SK-N-SH (cell line): ENCODE measurements at regions not wholly inside any gene's neighbourhood (a gene's known extent, or its start where the extent isn't known, plus 50 kb on each side); places are given as distances from the start of the nearest gene placed in this dataset.

Source experiments
- CTCF ChIA-PET: fragments of 300-600, 350-600 bp; formaldehyde crosslinking; extraction: SDS; loops from one replicate; lab custom pipeline; 2021; lab: Yijun Ruan, JAX
- POLR2A ChIA-PET: fragments of 350-600 bp; sonication (Branson Sonifier 250); formaldehyde crosslinking; extraction: SDS; loops from one replicate; lab custom pipeline; 2020; ENCODE audit warnings: antibody characterized with exemption, inconsistent platforms; lab: Yijun Ruan, JAX
- DNase-seq: peaks from one replicate; pipeline ENCODE4 v3.0.0; 2012
- H2AFZ ChIP-seq: fragments of 200-600 bp; sonication (generic); 2 replicates; pipeline ENCODE4 v1.8.1; 2016; ENCODE audit warnings: antibody characterized with exemption, mild to moderate bottlenecking, low read depth
- H3F3A ChIP-seq: fragments of 200-600 bp; sonication (generic); replicated peaks from 2 replicates; pipeline ENCODE3; 2016; ENCODE audit warnings: antibody characterized with exemption, mild to moderate bottlenecking; ENCODE audit not compliant: insufficient read depth
- H3K27ac ChIP-seq, 2 experiments: fragments of 200-500 bp in 1 of 2; fragments of 200-600 bp in 1 of 2; sonication (Bioruptor generic) in 1 of 2; sonication (generic), shearing (Covaris generic) in 1 of 2; 2 replicates each; pipeline versions ENCODE4 v1.5.1 to v1.6.1; 2014 to 2016; ENCODE audit warnings: low read depth in 2 of 2, inconsistent platforms in 1 of 2, low read length in 1 of 2, mild to moderate bottlenecking in 1 of 2, mixed read lengths in 1 of 2
- H3K27me3 ChIP-seq: fragments of 200-600 bp; sonication (generic), shearing (Covaris generic); 2 replicates; pipeline ENCODE4 v1.6.1; 2016; ENCODE audit warnings: mixed run types; ENCODE audit not compliant: insufficient read depth
- H3K36me3 ChIP-seq, 2 experiments: fragments of 200-500 bp in 1 of 2; fragments of 200-600 bp in 1 of 2; sonication (Bioruptor generic) in 1 of 2; sonication (generic) in 1 of 2; replicated peaks in 1 of 2; 2 replicates each; pipeline versions ENCODE3 to v1.5.1; 2014 to 2016; ENCODE audit warnings: low read length in 1 of 2, mild to moderate bottlenecking in 1 of 2; ENCODE audit not compliant: insufficient read depth in 2 of 2, control insufficient read depth in 1 of 2
- H3K4me1 ChIP-seq, 2 experiments: fragments of 200-500 bp in 1 of 2; fragments of 200-600 bp in 1 of 2; sonication (Bioruptor generic) in 1 of 2; sonication (generic), shearing (Covaris generic) in 1 of 2; 2 replicates each; pipeline versions ENCODE4 v1.5.1 to v1.6.1; 2014 to 2016; ENCODE audit warnings: low read depth in 1 of 2, low read length in 1 of 2, mixed run types in 1 of 2; ENCODE audit not compliant: insufficient read depth in 2 of 2, control insufficient read depth in 1 of 2
- H3K4me2 ChIP-seq: fragments of 200-600 bp; sonication (generic), shearing (Covaris generic); 2 replicates; pipeline ENCODE4 v1.6.1; 2017; ENCODE audit warnings: mixed run types
- H3K4me3 ChIP-seq, 2 experiments: fragments of 200-500 bp in 1 of 2; fragments of 200-600 bp in 1 of 2; sonication (Bioruptor generic) in 1 of 2; sonication (generic), shearing (Covaris generic) in 1 of 2; 2 replicates each; pipeline versions ENCODE4 v1.5.1 to v1.8.1; 2014 to 2016; ENCODE audit warnings: low read depth in 2 of 2, inconsistent platforms in 1 of 2, low read length in 1 of 2, mild to moderate bottlenecking in 1 of 2, mixed read lengths in 1 of 2, moderate library complexity in 1 of 2
- H3K79me2 ChIP-seq: fragments of 200-600 bp; sonication (generic); 2 replicates; pipeline ENCODE4 v1.8.1; 2017; ENCODE audit warnings: mild to moderate bottlenecking; ENCODE audit not compliant: insufficient read depth
- H3K9ac ChIP-seq: fragments of 200-600 bp; sonication (generic); 2 replicates; pipeline ENCODE4 v1.6.1; 2017; ENCODE audit warnings: mixed run types
- H3K9me2 ChIP-seq: fragments of 200-600 bp; sonication (generic); 2 replicates; pipeline ENCODE4 v1.6.1; 2017; ENCODE audit warnings: mixed run types
- H3K9me3 ChIP-seq: fragments of 200-600 bp; sonication (generic); 2 replicates; pipeline ENCODE4 v1.6.1; 2017; ENCODE audit warnings: mixed run types, mild to moderate bottlenecking, moderate library complexity
- H4K20me1 ChIP-seq: fragments of 200-600 bp; sonication (generic); 2 replicates; pipeline ENCODE4 v1.6.1; 2017; ENCODE audit warnings: mild to moderate bottlenecking, mixed run types; ENCODE audit not compliant: insufficient read depth
- EP300 ChIP-seq, 2 experiments: IDR thresholded peaks; 2 replicates each; pipeline versions ENCODE4 v1.4.0 to v1.6.1; 2012; ENCODE audit warnings: borderline replicate concordance in 1 of 2, low read depth in 1 of 2, low read length in 1 of 2
- GABPA ChIP-seq: IDR thresholded peaks from 2 replicates; pipeline ENCODE4 v1.4.0; 2012; ENCODE audit warnings: low read depth, mild to moderate bottlenecking
- GATA2 ChIP-seq: sonication (generic); formaldehyde crosslinking; IDR thresholded peaks from 2 replicates; pipeline ENCODE4 v1.5.0; 2020; ENCODE audit warnings: mild to moderate bottlenecking, missing genetic modification reagents
- JUND ChIP-seq: IDR thresholded peaks from 2 replicates; pipeline ENCODE4 v1.4.0; 2012
- NRF1 ChIP-seq: IDR thresholded peaks from 2 replicates; pipeline ENCODE4 v1.6.1; 2012; ENCODE audit warnings: low read depth, mild to moderate bottlenecking, low read length
- POLR2AphosphoS5 ChIP-seq: IDR thresholded peaks from 2 replicates; pipeline ENCODE4 v1.6.1; 2012; ENCODE audit warnings: low read depth, low read length
- RAD21 ChIP-seq: IDR thresholded peaks from 2 replicates; pipeline ENCODE4 v1.6.1; 2012; ENCODE audit warnings: mild to moderate bottlenecking, low read length
- RXRA ChIP-seq: IDR thresholded peaks from 2 replicates; pipeline ENCODE4 v1.4.0; 2012; ENCODE audit warnings: low read depth, mild to moderate bottlenecking, borderline replicate concordance
- SIN3A ChIP-seq: IDR thresholded peaks from 2 replicates; pipeline ENCODE4 v1.6.1; 2012; ENCODE audit warnings: low read depth, mild to moderate bottlenecking, low read length, moderate library complexity, borderline replicate concordance
- TCF12 ChIP-seq: IDR thresholded peaks from 2 replicates; pipeline ENCODE4 v1.4.0; 2012
- TF ChIP-seq, protein P1 (sequence below): IDR thresholded peaks from 2 replicates; pipeline ENCODE4 v1.4.0; 2012; ENCODE audit warnings: low read depth, borderline replicate concordance
- TF ChIP-seq, protein P2 (sequence below): fragments of 150-350 bp; IDR thresholded peaks from 2 replicates; pipeline ENCODE4 v1.6.1; 2016; ENCODE audit warnings: mild to moderate bottlenecking, low read depth, low read length
- TF ChIP-seq, protein P3 (sequence below): IDR thresholded peaks from 2 replicates; pipeline ENCODE4 v1.4.0; 2012; ENCODE audit warnings: low read depth, borderline replicate concordance
- TF ChIP-seq, protein P4 (sequence below): fragments of 200-600 bp; sonication (generic); IDR thresholded peaks from 2 replicates; pipeline ENCODE4 v1.6.1; 2017; ENCODE audit warnings: antibody characterized with exemption, mild to moderate bottlenecking, moderate library complexity

DNA sequence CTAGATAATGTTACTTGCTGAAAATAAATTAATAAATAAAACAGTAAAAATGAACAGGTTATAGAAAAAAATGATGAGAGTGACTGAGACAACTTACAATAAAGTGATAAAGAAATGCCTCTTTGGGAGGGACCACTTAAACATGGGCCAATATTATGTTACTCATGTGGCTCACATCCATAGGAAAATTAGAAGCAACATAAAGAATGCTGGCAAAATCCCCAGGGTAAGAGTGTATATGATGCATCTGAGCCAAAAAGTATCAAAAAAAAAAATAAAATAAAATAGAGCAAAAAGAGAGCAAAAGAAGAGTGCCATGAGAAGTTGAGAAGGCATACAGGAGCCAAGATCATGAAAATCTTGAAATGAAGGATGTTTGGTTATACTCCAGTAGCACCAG lies 818.0 kb downstream of the LTN1 start:
- Histone ChIP-seq H3K9me3 (no peaks in the 10 kb centered on the region), H3K9me2 (no peaks in the 10 kb centered on the region), H3F3A (no peaks in the 10 kb centered on the region), H4K20me1 (no peaks in the 10 kb centered on the region), H3K27me3 (no peaks in the 10 kb centered on the region), H3K27ac (no peak overlapping the region), H3K4me1 (no peaks in the 10 kb centered on the region; a peak in 1 of 4 replicates), H3K9ac (no peak overlapping the region), H3K4me3 (no peak overlapping the region), H3K79me2 (no peaks in the 10 kb centered on the region), H2AFZ (no peak overlapping the region), H3K36me3 (no peaks in the 10 kb centered on the region), H3K4me2 (no peak overlapping the region)
- ChIA-PET POLR2A (no interaction called here), CTCF (no interaction called here)
- DNase-seq, result no peak
- TF ChIP-seq, protein P1, sequence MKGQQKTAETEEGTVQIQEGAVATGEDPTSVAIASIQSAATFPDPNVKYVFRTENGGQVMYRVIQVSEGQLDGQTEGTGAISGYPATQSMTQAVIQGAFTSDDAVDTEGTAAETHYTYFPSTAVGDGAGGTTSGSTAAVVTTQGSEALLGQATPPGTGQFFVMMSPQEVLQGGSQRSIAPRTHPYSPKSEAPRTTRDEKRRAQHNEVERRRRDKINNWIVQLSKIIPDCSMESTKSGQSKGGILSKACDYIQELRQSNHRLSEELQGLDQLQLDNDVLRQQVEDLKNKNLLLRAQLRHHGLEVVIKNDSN, result no peak
- no peak for TF ChIP-seq GABPA
- no peak for TF ChIP-seq JUND
- TF ChIP-seq RXRA, result no peak
- no peak for TF ChIP-seq RAD21
- TF ChIP-seq, protein P2, sequence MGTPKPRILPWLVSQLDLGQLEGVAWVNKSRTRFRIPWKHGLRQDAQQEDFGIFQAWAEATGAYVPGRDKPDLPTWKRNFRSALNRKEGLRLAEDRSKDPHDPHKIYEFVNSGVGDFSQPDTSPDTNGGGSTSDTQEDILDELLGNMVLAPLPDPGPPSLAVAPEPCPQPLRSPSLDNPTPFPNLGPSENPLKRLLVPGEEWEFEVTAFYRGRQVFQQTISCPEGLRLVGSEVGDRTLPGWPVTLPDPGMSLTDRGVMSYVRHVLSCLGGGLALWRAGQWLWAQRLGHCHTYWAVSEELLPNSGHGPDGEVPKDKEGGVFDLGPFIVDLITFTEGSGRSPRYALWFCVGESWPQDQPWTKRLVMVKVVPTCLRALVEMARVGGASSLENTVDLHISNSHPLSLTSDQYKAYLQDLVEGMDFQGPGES, result no peak
- TF ChIP-seq SIN3A, result no peak
- TF ChIP-seq, protein P3, sequence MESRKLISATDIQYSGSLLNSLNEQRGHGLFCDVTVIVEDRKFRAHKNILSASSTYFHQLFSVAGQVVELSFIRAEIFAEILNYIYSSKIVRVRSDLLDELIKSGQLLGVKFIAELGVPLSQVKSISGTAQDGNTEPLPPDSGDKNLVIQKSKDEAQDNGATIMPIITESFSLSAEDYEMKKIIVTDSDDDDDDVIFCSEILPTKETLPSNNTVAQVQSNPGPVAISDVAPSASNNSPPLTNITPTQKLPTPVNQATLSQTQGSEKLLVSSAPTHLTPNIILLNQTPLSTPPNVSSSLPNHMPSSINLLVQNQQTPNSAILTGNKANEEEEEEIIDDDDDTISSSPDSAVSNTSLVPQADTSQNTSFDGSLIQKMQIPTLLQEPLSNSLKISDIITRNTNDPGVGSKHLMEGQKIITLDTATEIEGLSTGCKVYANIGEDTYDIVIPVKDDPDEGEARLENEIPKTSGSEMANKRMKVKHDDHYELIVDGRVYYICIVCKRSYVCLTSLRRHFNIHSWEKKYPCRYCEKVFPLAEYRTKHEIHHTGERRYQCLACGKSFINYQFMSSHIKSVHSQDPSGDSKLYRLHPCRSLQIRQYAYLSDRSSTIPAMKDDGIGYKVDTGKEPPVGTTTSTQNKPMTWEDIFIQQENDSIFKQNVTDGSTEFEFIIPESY, result no peak
- TF ChIP-seq NRF1, result no peak
- TF ChIP-seq GATA2 (CRISPR knock-in tag), result no peak
- TF ChIP-seq POLR2AphosphoS5, result no peak
- TF ChIP-seq TCF12, result no peak
- TF ChIP-seq, protein P4, sequence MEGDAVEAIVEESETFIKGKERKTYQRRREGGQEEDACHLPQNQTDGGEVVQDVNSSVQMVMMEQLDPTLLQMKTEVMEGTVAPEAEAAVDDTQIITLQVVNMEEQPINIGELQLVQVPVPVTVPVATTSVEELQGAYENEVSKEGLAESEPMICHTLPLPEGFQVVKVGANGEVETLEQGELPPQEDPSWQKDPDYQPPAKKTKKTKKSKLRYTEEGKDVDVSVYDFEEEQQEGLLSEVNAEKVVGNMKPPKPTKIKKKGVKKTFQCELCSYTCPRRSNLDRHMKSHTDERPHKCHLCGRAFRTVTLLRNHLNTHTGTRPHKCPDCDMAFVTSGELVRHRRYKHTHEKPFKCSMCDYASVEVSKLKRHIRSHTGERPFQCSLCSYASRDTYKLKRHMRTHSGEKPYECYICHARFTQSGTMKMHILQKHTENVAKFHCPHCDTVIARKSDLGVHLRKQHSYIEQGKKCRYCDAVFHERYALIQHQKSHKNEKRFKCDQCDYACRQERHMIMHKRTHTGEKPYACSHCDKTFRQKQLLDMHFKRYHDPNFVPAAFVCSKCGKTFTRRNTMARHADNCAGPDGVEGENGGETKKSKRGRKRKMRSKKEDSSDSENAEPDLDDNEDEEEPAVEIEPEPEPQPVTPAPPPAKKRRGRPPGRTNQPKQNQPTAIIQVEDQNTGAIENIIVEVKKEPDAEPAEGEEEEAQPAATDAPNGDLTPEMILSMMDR, result no peak
- TF ChIP-seq EP300 (IDR thresholded peaks at IDR 0.05; ENCODE audit: borderline replicate concordance in 1 of 2, low read depth in 1 of 2, low read length in 1 of 2), result no peak
